ENCODE measurements at regions not wholly inside any gene's neighbourhood (a gene's known extent, or its start where the extent isn't known, plus 50 kb on each side); places are given as distances from the start of the nearest gene placed in this dataset.
"Not testable (repeated sequence)": the region's sequence is repeated elsewhere in the genome, so short reads cannot be mapped to it uniquely, and the experiment has no call there.

GRCh38 chr2:87441375-87441774, 306.5 kb upstream of the PLGLB2 start:
- H4K8ac ChIP-seq (ENCODE audit: low read length); H2BK15ac ChIP-seq (ENCODE audit: low read depth, poor library complexity, severe bottlenecking); H3K9ac ChIP-seq (ENCODE audit: low read length); H3K4me2 ChIP-seq (ENCODE audit: low read length, poor library complexity, severe bottlenecking); H3K14ac ChIP-seq (ENCODE audit: low read length in 2 of 2); H3K4me1 ChIP-seq (ENCODE audit: control insufficient read depth, insufficient read depth, low read depth, low read length); H3K4me3 ChIP-seq (ENCODE audit: insufficient read depth in 1 of 2, low read depth in 1 of 2, low read length in 2 of 2); H3K4ac ChIP-seq (ENCODE audit: low read depth in 1 of 2, low read length in 2 of 2); H2BK5ac ChIP-seq (ENCODE audit: low read depth, low read length, poor library complexity, severe bottlenecking); H3K36me3 ChIP-seq (ENCODE audit: control insufficient read depth in 1 of 2, insufficient read depth in 2 of 2, low read depth in 1 of 2, low read length in 2 of 2); H2BK120ac ChIP-seq (ENCODE audit: low read depth, low read length); H3K23ac ChIP-seq (ENCODE audit: low read length in 2 of 2); H3K27ac ChIP-seq (ENCODE audit: low read length, poor library complexity, severe bottlenecking); H3K18ac ChIP-seq (ENCODE audit: low read depth in 1 of 2, low read length in 2 of 2); H2AK5ac ChIP-seq (ENCODE audit: low read length, severe bottlenecking); H3K79me1 ChIP-seq (replicated peaks; ENCODE audit: low read length, poor library complexity, severe bottlenecking); H3K9me3 ChIP-seq (ENCODE audit: control insufficient read depth, low read length); H3K27me3 ChIP-seq (ENCODE audit: control insufficient read depth in 1 of 2, insufficient read depth in 1 of 2, low read length in 2 of 2); DNase-seq; H2BK12ac ChIP-seq (ENCODE audit: low read length in 2 of 2); H4K91ac ChIP-seq (ENCODE audit: low read length); H2AFZ ChIP-seq (ENCODE audit: low read depth, low read length): not testable (repeated sequence)
- 100% methylated on average over 5 of the region's 6 CpGs for WGBS

- not testable (repeated sequence) for H3K9ac ChIP-seq (ENCODE audit: low read length); H3K79me1 ChIP-seq (replicated peaks; ENCODE audit: low read length, poor library complexity, severe bottlenecking); H4K91ac ChIP-seq (ENCODE audit: low read length); H3K14ac ChIP-seq (ENCODE audit: low read length in 2 of 2); H3K4ac ChIP-seq (ENCODE audit: low read depth in 1 of 2, low read length in 2 of 2); H2AK5ac ChIP-seq (ENCODE audit: low read length, severe bottlenecking); H2BK120ac ChIP-seq (ENCODE audit: low read depth, low read length); DNase-seq; H2BK5ac ChIP-seq (ENCODE audit: low read depth, low read length, poor library complexity, severe bottlenecking); H3K18ac ChIP-seq (ENCODE audit: low read depth in 1 of 2, low read length in 2 of 2); H3K27ac ChIP-seq (ENCODE audit: low read length, poor library complexity, severe bottlenecking); H3K4me3 ChIP-seq (ENCODE audit: insufficient read depth in 1 of 2, low read depth in 1 of 2, low read length in 2 of 2); H2BK12ac ChIP-seq (ENCODE audit: low read length in 2 of 2); H3K23ac ChIP-seq (ENCODE audit: low read length in 2 of 2); H2BK15ac ChIP-seq (ENCODE audit: low read depth, poor library complexity, severe bottlenecking); H3K4me1 ChIP-seq (ENCODE audit: control insufficient read depth, insufficient read depth, low read depth, low read length); H4K8ac ChIP-seq (ENCODE audit: low read length); H3K4me2 ChIP-seq (ENCODE audit: low read length, poor library complexity, severe bottlenecking); H3K9me3 ChIP-seq (ENCODE audit: control insufficient read depth, low read length); H3K27me3 ChIP-seq (ENCODE audit: control insufficient read depth in 1 of 2, insufficient read depth in 1 of 2, low read length in 2 of 2); H3K36me3 ChIP-seq (ENCODE audit: control insufficient read depth in 1 of 2, insufficient read depth in 2 of 2, low read depth in 1 of 2, low read length in 2 of 2); H2AFZ ChIP-seq (ENCODE audit: low read depth, low read length)
- 91% methylated on average over 2 of the region's 6 CpGs for WGBS
These were observed 304.8 kb upstream of the PLGLB2 start for GRCh38 chr2:87442983-87443577.

- H3K4me3 ChIP-seq (ENCODE audit: insufficient read depth in 1 of 2, low read depth in 1 of 2, low read length in 2 of 2); H4K8ac ChIP-seq (ENCODE audit: low read length); H3K27me3 ChIP-seq (ENCODE audit: control insufficient read depth in 1 of 2, insufficient read depth in 1 of 2, low read length in 2 of 2); H3K18ac ChIP-seq (ENCODE audit: low read depth in 1 of 2, low read length in 2 of 2); H3K9ac ChIP-seq (ENCODE audit: low read length); H2BK12ac ChIP-seq (ENCODE audit: low read length in 2 of 2); H3K23ac ChIP-seq (ENCODE audit: low read length in 2 of 2); H3K36me3 ChIP-seq (ENCODE audit: control insufficient read depth in 1 of 2, insufficient read depth in 2 of 2, low read depth in 1 of 2, low read length in 2 of 2); H2BK5ac ChIP-seq (ENCODE audit: low read depth, low read length, poor library complexity, severe bottlenecking); H3K9me3 ChIP-seq (ENCODE audit: control insufficient read depth, low read length); H3K4me1 ChIP-seq (ENCODE audit: control insufficient read depth, insufficient read depth, low read depth, low read length); H3K79me1 ChIP-seq (replicated peaks; ENCODE audit: low read length, poor library complexity, severe bottlenecking); H3K4me2 ChIP-seq (ENCODE audit: low read length, poor library complexity, severe bottlenecking); H3K14ac ChIP-seq (ENCODE audit: low read length in 2 of 2); H3K4ac ChIP-seq (ENCODE audit: low read depth in 1 of 2, low read length in 2 of 2); H2BK120ac ChIP-seq (ENCODE audit: low read depth, low read length); H2AK5ac ChIP-seq (ENCODE audit: low read length, severe bottlenecking); H2BK15ac ChIP-seq (ENCODE audit: low read depth, poor library complexity, severe bottlenecking); H3K27ac ChIP-seq (ENCODE audit: low read length, poor library complexity, severe bottlenecking); H2AFZ ChIP-seq (ENCODE audit: low read depth, low read length); DNase-seq; H4K91ac ChIP-seq (ENCODE audit: low read length): not testable (repeated sequence)
- WGBS = 96% methylated on average over 2 of the region's 3 CpGs
These were observed 302.9 kb upstream of the PLGLB2 start for GRCh38 chr2:87444951-87445350.

- H2BK15ac ChIP-seq (ENCODE audit: low read depth, poor library complexity, severe bottlenecking); H3K14ac ChIP-seq (ENCODE audit: low read length in 2 of 2); H2BK12ac ChIP-seq (ENCODE audit: low read length in 2 of 2); H2AK5ac ChIP-seq (ENCODE audit: low read length, severe bottlenecking); H2BK120ac ChIP-seq (ENCODE audit: low read depth, low read length); H3K27me3 ChIP-seq (ENCODE audit: control insufficient read depth in 1 of 2, insufficient read depth in 1 of 2, low read length in 2 of 2); H3K4me3 ChIP-seq (ENCODE audit: insufficient read depth in 1 of 2, low read depth in 1 of 2, low read length in 2 of 2); H3K18ac ChIP-seq (ENCODE audit: low read depth in 1 of 2, low read length in 2 of 2); H3K23ac ChIP-seq (ENCODE audit: low read length in 2 of 2); H3K9ac ChIP-seq (ENCODE audit: low read length); H4K8ac ChIP-seq (ENCODE audit: low read length); H3K79me1 ChIP-seq (replicated peaks; ENCODE audit: low read length, poor library complexity, severe bottlenecking); H3K27ac ChIP-seq (ENCODE audit: low read length, poor library complexity, severe bottlenecking); H3K4me1 ChIP-seq (ENCODE audit: control insufficient read depth, insufficient read depth, low read depth, low read length); H4K91ac ChIP-seq (ENCODE audit: low read length); H3K9me3 ChIP-seq (ENCODE audit: control insufficient read depth, low read length); H3K4me2 ChIP-seq (ENCODE audit: low read length, poor library complexity, severe bottlenecking); H3K4ac ChIP-seq (ENCODE audit: low read depth in 1 of 2, low read length in 2 of 2); DNase-seq; H2AFZ ChIP-seq (ENCODE audit: low read depth, low read length); H3K36me3 ChIP-seq (ENCODE audit: control insufficient read depth in 1 of 2, insufficient read depth in 2 of 2, low read depth in 1 of 2, low read length in 2 of 2); H2BK5ac ChIP-seq (ENCODE audit: low read depth, low read length, poor library complexity, severe bottlenecking): not testable (repeated sequence)
- no CpG with 5 or more reads among the region's 5 CpGs for WGBS
These were observed 302.1 kb upstream of the PLGLB2 start for GRCh38 chr2:87445613-87446312.

Measured in mesenchymal stem cell (in vitro differentiated cells and primary cell).